Stimulated activated CD8-positive, alpha-beta memory T cell treated with anti-CD3 and anti-CD28 coated beads, Interleukin-2, amount 100 ng/mL, for 48 hours (primary cell): ENCODE measurements at regions not wholly inside any gene's neighbourhood (a gene's known extent, or its start where the extent isn't known, plus 50 kb on each side); places are given as distances from the start of the nearest gene placed in this dataset.

Experiments
- DNase-seq, 2 donors: peaks; one replicate each; pipeline ENCODE4 v3.0.0-alpha.2; 2020; ENCODE audit warnings: low read depth in 2 of 2

GRCh38 chr9:118183576-118183975, 479.4 kb downstream of the TLR4 start:
- no peak for DNase-seq

- no peak for DNase-seq
These were observed 483.2 kb downstream of the TLR4 start for GRCh38 chr9:118187408-118187807.

- DNase-seq = no peak
These were observed 485.4 kb downstream of the TLR4 start for GRCh38 chr9:118189615-118190014.

GRCh38 chr9:118192807-118193206, 488.6 kb downstream of the TLR4 start:
- no peak for DNase-seq

DNA sequence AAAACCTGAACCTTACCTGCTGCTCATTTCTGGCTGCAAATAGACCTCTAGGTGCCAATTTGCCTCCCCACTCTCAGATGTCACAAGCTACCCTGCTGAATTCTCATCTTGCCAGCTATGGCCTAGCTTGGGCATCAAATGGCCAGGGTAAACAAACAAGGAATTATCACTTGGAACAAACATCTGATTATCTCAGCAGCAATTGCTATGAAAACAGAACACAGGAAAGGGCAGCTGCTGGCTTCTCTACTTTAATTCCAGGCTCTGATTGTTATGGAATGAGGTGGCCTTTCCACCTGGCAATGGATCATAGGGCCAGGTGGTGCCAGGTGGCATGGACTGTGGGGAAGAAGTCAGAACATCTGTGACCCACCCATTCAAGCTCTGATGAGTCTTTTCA, 505.1 kb downstream of the TLR4 start:
- no peak for DNase-seq

DNA sequence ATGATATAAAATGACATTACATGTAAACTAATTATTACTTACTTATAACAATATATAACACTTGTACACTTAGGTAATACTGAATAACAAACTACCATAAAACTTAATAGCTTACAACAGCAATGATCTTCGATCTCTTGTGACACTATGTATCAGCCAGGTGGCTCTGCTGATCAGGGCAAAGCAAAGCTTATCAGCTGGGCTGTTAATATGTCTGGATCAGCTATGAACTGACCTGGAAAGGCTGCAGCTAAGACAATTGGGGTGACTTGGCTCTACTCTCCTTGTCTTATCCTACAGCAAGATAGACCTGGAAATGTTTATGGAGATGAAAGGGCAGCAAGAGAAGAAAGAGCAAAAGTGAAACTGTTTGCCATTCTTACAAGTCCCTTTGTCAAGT, 511.3 kb downstream of the TLR4 start:
- DNase-seq = no peak

- no peak for DNase-seq
These were observed 518.2 kb downstream of the TLR4 start for GRCh38 chr9:118222375-118222774.

GRCh38 chr9:118223111-118223510, 518.9 kb downstream of the TLR4 start:
- no peak for DNase-seq

DNA sequence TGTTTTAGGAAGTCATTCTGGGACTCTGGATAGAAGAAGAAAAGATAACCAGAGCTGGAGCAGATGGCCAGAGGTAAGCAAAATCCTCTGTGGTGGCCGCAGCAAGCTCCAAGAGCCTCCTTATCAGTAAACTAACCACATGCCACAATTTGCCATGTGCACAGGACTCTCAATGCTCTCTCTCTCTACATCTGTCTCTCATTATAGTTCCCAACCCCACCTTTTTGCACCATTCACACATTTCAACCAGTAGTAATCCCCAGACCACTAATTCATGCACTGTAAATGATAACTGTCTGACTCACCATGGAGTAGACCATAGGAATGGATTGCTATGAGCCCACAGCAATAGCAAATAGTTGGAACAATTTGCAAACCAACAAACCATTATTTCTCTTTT, 526.1 kb downstream of the TLR4 start:
- no peak for DNase-seq

- no peak for DNase-seq
These were observed 532.4 kb downstream of the TLR4 start for GRCh38 chr9:118236625-118237024.

- no peak for DNase-seq
These were observed 533.9 kb downstream of the TLR4 start for GRCh38 chr9:118238139-118238538.

DNA sequence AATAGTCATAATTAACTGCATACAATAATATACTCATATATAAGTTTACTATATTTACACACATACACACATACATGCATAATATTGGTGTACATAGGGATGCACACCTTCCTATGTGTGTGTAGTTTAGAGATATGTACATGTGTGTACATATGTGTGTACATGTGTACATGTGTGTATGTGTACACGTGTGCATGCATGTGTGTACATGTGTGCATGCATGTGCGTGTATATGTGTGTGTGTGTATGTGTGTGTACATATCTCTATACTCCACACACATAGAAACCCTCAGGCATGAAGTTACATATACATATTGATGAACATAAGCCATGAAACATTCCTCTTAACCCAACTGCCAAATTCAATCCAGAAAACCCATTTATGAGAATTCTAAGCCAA, 547.8 kb downstream of the TLR4 start:
- DNase-seq = no peak

- DNase-seq = no peak
These were observed 558.0 kb downstream of the TLR4 start for GRCh38 chr9:118262191-118262590.

GRCh38 chr9:118263949-118264348, 559.7 kb downstream of the TLR4 start:
- DNase-seq = no peak

DNA sequence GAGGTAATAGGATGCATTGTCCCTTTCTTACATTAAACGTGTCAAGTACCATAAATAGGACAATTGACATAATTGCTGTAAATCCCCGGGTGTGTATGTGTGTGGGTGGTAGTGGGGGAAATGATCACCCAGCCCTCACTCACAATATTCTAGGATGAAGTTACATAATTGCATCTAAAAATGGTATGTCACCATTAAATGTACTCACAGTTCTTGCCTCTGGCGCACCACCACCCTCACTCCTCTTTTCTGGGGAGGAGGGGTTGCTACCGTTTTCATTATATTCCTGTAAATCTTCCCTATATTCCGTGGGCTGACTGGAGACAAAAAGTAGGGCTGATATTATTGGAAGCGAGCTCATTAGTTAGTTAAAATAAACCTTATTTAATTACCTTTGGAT, 563.8 kb downstream of the TLR4 start:
- no peak for DNase-seq

DNA sequence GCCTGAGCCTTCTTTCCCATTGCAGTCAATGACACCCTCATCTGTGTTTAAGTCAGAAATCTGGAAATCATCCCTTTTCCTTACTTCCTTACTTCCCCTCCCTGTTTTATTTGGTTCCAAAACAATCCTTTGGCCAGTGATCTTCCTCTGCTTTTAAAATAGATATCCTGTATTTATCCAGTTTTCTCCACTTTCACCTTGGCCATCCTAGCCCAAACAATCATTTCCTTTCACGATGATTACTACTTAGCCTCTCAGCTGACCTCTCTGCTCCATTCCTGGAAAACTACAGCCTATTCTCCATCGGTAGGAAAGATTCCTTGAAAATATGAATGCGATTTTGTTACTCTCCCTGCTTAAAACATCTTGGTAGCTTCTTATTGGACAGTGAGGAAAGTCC, 565.4 kb downstream of the TLR4 start:
- DNase-seq = no peak

- DNase-seq = no peak
These were observed 567.1 kb downstream of the TLR4 start for GRCh38 chr9:118271331-118271730.

DNA sequence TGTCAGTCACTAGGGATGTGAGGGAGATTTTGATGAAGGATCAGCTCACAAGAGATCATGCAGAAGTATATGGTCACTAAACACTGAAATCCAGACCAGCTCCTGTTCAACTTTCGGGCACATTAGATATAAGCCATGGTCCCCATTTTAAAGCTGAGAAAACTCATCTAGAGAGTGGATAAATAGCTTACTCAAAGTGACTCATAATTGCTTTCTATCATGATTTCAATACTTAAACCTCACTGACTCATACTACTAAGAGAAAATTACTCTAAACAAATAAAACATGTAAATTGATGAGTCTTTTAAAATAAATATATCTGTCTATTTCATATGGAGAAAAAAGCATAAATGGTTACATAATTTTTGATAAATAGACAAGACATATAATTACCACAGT, 567.7 kb downstream of the TLR4 start:
- no peak for DNase-seq

DNA sequence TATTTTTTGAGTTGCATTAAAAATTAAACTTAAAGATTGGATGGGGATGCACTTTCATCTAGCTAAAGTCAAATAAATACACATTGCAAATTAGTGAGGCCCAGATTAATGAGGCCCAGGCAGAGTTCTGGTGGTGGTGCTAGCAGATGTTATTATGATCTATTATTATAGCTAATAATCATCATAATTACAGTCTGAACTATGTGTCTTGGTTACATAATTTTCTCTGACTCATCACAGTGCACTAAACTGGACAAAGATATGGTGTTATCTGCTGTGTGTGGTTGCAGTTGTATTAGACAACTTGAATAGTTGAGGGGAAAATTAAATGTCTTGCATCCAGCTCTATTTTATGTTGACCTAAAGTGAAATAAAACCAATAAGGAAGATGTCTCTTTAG, 568.8 kb downstream of the TLR4 start:
- no peak for DNase-seq

DNA sequence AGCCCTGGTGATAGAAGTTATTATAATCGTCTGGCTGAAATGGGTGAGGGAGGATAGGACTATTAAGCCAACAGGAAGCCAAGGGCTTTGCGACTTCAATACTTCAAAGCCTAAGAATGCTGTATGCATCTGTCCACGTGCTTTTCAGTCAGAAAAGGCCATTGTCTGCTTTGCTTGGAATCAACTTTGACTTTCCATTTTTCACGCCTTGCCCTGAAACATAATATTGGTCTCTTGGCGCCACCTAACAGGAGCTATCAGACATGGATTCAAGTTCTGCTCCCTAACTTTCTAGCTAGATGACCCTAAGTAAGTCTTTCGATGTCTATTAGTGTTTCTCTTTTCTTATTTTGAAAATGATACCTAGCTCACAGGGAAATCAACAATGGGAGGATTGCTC, 572.6 kb downstream of the TLR4 start:
- DNase-seq = no peak

DNA sequence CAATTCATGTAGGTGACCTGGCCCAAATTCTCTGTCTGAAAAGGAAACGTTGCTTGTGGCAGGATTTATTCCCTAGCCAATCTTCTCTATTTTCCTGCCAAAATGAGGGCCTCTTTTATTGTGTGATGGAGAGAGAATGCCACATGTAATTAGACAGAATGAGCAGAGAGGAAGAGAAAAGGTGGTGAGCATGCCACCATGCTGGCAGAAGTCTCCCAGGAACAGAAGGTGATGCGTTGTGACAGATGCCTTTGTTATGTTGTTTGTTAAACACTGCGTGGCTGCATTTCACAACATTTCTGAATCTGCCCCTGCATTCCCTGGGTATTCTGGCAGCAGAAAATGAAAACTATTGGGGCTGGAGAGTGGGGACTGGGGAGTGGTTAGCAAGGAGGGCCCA, 577.6 kb downstream of the TLR4 start:
- no peak for DNase-seq

DNA sequence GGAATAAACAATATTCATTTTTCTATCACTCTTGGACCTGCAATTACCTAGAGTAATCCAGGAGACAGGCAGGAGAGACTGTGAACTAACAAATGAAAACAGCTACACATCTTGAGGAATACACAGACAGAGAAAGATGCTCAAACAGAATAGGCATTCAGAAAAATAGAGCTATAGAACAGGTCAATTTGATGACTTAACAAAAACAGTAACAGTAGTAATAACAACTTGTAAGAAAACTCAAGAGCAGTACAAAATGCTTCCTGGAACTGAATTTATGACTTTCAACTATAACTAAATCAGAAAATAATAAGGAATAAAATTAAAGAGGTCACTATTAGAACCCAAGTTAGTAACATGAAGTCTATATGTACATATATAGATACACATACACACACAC, 579.3 kb downstream of the TLR4 start:
- DNase-seq = no peak

DNA sequence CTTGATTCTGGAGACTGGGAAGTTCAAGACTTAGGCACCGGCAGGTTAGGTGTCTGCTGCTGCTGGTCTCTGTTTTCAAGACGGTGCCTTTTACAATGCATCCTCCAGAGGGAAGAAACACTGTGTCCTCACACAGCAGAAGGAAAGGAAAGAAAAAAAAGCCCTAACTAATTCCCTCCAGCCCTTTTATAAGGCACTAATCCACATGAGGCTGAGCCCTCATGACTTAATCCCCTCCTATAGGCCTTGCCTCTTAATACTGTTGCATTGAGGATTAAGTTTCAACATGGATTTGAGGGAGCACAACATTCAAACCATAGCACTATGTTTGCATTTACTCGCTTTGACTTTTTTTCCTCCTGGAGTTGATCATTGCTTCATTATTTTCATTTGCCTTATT, 585.9 kb downstream of the TLR4 start:
- no peak for DNase-seq

GRCh38 chr9:118295413-118295812, 591.2 kb downstream of the TLR4 start:
- no peak for DNase-seq

DNA sequence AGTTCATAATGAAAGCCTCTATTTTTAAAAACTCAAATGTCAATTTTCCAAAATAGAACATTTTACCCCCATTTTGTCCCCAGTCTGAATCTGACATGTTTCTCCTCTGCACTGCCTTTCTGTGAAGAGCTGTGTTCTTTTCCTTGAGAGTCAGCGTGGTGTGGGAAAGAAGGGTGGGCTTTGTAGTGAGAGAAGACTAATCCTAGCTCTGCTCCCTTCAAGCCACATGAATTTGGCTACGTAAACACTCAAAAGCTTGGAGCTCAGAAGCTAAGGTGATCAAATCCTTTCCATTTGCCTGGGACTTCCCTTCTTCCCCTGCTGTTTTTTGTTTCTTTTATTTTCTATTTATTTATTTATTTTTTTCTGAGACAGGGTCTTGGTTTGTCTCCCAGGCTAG, 598.5 kb downstream of the TLR4 start:
- DNase-seq = no peak
